Cortex of kidney (tissue), 1 donor: ENCODE measurements at regions not wholly inside any gene's neighbourhood (a gene's known extent, or its start where the extent isn't known, plus 50 kb on each side); places are given as distances from the start of the nearest gene placed in this dataset.

ENCODE experiments used
- DNase-seq: peaks from one replicate; lab custom pipeline; 2025; lab: John Stamatoyannopoulos, UW

- no peak for DNase-seq
Measured at GRCh38 chr13:53204598-53204997, 176.0 kb downstream of the OLFM4 start.

DNA sequence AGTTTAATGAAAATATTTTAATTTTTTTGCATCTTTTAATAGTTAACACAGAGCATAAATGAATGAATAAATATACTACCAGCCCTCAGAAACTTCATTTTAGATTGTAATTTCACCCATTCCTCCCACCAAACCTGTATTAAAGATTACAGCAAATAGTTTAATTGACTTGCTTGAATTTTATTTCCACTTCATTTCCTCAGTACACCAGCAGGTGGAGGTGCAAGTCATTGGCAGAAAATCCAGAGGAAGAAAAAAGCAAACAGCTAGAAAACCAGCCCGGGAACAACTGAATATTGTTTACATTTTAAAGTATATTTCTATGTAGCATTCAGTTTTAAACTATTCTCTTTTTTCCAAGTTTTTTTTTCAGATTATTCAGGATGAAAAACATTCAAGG lies 177.8 kb downstream of the OLFM4 start:
- no peak for DNase-seq

GRCh38 chr13:53207556-53207955 lies 178.9 kb downstream of the OLFM4 start:
- DNase-seq = no peak

GRCh38 chr13:53214433-53214832 lies 185.8 kb downstream of the OLFM4 start:
- DNase-seq = no peak

GRCh38 chr13:53215563-53215962 lies 186.9 kb downstream of the OLFM4 start:
- no peak for DNase-seq

DNA sequence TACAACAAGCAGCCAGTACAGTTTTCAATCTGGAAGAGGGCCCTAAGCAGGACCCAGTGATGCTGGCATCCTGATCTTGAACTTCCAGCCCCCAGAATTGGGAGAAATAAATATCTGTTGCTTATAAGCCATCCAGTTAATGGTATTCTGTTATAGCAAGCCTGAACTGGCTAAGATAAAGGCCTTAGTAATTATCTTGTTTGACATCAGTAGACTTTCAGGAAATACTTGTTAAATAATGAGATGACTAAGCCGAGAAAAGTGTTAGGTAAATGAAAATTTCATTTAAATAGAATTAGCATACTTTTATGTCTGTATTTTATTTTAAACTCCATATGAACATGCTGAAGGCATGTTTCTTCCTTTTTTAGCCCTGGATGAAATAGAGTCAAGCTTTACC lies 188.2 kb downstream of the OLFM4 start:
- no peak for DNase-seq

DNA sequence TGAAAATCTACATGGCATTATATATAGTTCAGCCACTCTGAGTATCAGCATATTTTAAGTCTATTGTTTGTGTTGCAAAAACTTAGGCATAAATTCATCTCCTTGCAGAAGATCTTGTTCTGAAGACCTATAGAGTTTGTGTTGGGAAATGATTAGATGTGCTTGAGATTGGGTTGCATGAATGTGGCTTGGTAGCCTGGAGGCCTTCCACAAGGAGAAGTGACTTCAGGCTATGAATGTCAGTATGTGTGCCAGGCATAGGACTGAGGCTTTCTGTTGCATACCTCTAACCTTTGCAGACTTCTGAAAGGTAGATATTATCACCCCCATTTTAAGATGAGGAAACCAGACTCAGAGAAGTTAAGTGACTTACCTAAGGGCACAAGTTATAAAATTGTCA lies 188.6 kb downstream of the OLFM4 start:
- no peak for DNase-seq

DNA sequence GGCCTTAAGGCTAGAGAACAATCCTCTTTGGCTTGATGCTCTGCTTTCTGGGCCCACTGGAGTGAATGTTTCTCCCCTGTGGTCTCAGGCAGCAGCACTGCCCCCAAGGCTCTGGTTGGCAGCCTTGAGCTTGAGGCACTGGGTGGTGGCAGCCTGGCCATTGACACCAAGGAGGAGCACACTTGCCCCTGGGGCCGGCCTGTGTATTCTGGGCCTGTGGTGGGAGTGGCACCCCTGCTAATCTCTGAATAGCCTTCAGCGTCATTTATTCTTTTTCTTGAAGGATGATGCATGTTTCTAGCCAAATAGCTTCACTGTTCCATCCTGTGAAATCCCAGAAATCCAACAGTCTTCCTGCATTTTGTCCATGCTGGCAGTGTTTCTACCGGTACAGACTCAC lies 191.4 kb downstream of the OLFM4 start:
- DNase-seq = no peak

GRCh38 chr13:53237696-53238095 lies 209.1 kb downstream of the OLFM4 start:
- no peak for DNase-seq

DNA sequence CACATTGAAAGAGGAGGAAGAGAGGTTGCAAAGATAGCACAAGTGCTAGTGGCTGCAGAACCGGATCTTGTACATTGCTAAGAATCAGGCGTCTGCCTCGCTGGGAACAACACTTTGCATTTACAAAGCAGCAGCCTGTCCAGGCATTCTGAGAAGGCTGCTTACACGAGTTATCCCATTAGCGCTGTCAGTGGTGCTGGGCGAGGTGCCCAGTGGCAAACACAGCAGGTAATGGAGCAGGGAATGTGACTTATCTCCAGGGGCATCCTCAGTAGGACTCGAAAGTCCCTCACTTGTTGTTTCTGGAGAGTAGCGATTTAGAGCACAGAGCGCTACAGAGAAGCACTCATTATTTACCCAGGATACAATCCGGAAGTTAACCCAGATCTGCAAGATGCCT lies 209.6 kb downstream of the OLFM4 start:
- DNase-seq = no peak

DNA sequence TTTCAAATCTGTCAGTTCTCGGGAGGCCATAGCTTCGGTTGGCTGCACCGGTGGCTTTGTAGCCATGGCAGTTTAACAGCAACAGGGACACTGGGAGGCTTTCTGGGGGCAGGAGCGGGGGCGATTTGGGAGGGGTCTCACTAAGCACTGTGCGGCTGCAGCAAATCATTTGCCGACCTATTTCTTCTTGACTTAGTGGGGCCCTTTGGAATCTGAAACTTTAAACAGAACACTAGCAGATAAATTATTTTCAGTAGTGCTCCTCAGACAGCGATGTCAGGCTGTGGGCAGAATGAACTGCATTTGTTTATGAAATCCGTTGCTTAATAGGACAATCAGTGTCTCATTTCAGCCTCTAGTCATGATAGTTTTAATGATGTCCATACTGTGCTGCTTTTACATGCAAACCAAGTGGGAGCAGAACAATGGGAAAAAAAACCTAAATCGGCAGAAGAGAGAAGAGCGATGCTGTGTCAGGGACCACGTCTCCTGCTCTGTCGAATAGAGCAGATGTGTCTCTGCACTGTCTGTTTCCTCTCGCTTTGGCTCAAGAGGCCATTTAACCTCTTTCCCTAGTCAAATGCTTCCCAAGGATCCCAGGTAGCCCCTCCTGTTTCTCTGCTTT lies 211.9 kb downstream of the OLFM4 start:
- DNase-seq = no peak

DNA sequence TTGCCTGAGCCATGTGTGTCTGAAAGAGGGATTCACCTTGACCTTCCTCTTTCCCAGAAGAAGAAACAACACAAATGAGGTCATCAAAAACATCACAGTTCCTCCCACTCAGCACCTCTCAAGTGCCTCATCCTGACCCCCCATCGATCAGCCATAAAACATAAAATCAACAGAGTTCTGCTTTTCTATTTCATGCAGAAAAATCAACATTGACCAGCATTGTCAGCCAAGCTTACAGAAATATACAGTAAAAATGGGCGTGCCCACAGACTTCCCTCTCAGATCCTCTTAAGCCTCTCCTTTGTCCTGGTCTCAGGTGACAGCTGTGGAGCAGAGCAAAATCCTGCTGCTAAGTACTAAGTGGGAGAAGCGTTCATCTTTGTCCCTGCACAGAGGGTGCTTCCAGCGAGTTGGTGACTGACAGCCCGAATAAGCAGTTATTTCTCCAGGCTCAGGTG lies 213.3 kb downstream of the OLFM4 start:
- no peak for DNase-seq

- no peak for DNase-seq
Measured at GRCh38 chr13:53249236-53249635, 220.6 kb downstream of the OLFM4 start.

GRCh38 chr13:53250272-53250875 lies 221.8 kb downstream of the OLFM4 start:
- DNase-seq = no peak

DNA sequence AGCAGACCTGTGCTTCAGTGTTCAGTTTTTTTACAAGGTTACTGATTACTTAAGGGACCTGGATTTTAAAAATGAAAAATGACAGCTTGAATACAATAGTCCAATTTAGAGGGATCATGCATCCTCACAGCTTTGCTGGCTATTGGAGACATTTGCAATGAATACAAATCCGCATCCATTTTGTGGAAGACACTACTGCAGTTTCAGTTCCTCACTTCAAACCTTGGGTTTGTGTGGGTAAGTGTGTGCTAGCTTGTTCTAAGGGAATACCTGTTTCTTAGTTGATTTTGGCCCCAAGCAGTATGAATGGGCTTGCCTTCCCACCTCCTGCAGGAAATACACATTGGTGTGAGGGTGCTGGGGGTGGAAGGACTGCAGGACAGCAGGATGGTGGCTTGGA lies 222.4 kb downstream of the OLFM4 start:
- no peak for DNase-seq

DNA sequence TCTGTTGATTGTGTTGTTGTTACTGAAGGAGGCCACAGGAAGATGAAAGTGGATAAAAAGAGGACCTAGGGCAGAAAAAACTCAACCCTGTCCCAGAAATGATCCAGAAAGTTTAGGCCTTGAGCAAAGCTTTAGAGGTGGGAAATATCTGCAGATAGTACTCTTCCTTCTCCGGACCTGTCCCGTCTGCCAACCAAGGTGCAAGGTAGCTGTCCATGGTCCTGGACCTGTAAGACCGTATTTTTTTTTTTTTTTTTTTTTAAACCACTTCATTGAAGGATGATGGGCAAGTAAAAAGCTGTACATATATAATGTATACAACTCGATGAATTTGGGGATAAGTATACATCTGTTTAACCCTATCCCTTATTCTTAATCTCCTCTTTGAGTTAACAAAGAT lies 225.9 kb downstream of the OLFM4 start:
- DNase-seq = no peak

DNA sequence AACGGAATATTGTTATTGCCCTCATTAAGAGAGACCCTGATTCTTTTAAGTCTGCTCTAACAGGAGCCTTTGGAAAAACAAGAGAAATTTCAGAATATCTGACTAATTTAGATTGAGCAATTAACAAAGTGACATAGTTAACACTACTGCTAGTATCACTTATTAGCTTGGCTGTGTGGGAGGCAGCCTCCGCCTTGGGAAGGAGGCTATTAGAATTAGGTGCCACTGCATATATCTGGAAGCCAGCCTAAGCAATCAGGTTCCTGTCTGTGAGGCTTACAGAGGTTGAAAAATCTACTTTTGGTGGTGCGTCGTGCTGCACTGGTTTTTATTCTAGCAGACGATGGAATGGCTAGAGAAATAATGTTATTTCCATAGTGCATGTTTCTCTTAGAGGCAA lies 227.2 kb downstream of the OLFM4 start:
- DNase-seq = no peak

DNA sequence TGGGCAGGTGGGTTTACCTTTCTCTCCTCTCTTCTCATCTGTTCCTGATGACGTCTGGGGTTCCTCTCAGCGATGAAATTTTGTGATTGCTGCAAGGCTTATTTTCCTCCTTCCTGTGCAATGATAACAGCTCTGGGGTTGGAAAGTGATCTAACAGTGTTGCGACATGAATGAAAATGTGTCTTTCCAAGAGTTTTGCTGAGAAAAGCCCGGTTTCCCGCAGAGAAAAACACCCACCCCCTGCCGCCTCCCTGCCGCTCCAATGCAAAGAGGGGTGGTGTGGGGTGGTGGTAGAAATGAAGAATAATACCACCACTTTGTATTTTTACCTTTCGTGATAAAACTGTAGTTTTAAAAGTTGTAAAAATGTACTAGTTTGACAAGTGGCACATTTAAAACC lies 232.0 kb downstream of the OLFM4 start:
- no peak for DNase-seq

DNA sequence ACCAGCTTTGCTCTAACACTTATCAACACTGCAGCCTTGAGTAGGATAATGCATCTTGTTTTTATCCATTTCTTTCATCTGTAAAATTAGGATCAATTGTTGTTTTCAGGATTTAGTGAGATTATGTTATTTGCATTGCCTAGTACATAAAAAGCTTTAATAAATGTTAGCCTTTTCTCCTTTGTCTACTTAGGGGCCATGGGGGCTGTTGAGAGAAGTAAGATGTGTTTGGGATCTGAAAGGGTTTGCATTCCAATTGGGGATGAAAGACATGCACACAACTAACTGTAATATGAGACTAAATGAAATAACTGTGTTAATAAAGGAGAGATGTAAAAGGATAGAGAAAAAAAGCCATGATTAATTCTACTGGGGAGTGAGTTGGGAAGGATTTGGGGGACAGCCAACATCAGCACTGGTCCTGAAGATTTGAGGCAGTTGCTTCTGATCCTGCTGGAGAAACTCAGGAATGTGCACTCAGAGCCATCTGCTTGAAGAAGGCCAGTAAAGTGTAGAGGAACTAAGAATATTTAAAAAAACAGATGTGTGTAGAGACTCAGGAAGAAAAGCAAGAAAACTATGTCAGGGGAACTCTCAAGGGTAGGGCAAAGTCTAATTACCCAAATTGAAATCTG lies 236.3 kb downstream of the OLFM4 start:
- no peak for DNase-seq

GRCh38 chr13:53266757-53267156 lies 238.1 kb downstream of the OLFM4 start:
- no peak for DNase-seq

DNA sequence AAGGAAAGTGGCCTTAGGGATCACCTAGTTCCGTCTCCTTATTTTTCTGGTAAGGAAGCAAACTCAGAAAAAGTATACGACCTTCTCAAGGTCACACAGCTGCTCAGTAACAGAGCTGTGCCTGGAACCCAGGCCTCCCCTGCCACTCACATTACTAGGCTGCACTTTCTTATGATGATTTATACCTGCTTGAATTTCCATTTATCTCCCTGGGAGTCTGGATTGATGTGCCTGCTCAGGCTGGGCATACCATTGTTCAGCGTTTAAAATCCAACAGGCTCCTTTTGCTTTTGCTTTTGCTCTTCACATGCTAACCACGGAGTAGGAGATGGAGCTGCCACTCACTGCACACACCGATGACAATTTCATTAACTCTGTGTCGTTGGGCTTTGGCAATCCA lies 241.0 kb downstream of the OLFM4 start:
- DNase-seq = no peak

- no peak for DNase-seq
Measured at GRCh38 chr13:53272873-53273272, 244.3 kb downstream of the OLFM4 start.

DNA sequence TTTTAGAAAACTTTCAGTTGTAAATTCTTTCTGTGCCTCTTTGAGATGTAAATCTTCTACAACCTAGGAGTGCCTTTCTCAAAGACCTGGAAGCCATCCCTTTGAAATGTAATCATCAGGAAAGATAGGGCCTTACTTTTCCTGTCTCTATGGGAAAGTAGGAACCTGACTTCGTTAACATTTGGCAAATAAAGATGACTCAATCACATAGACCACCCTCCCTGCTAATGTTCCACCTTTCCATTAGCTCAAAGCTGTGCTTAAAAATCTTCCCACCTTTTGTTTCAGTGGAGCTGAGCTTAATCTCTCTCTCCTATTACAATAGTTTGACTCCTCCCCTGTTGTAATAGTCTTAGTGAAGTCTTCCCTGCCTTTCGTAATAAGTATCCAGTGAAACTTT lies 247.7 kb downstream of the OLFM4 start:
- DNase-seq = no peak

DNA sequence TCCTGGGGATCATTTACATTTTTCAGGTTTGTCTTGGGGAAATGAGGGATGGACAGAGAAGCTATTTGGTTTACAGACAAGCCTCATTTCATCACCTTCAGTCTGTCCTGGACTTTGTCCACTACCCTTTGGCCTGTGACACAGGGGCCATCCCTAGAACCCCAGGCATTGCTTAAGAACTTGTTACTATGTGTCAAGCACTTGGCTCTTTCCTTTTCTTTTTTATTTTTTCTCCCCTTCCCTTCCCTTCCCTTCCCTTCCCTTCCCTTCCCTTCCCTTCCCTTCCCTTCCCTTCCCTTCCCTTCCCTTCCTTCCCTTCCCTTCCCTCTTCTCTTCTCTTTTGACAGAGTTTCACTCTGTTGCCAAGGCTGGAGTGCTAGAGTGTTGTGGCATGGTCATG lies 253.1 kb downstream of the OLFM4 start:
- no peak for DNase-seq
